ENCODE measurements at regions not wholly inside any gene's neighbourhood (a gene's known extent, or its start where the extent isn't known, plus 50 kb on each side); places are given as distances from the start of the nearest gene placed in this dataset.

DNA sequence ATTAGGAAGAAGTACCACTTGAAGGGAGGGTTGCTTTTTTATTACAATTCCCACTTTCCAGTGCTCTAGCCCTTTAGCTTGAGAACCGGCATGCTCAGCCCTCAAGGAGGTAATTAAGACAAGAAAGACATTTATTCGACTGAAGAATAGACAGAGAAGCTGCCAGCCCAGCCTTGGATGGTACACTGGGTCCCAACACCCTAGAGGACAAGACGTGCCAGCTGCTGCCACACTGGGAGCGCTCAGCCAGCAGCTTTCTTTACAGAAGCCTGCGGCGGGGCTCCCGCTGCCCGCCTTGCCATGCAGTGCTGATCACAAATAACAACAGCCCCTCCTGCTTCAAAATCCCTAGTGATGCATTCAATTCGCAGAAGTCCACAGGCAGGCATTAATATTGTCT lies 746.3 kb upstream of the RAB6C start:
- TF ChIP-seq CTCF (IDR thresholded peaks at IDR 0.05; ENCODE audit: low read depth, low read length) = no peak
- TF ChIP-seq EZH2phosphoT487 (IDR thresholded peaks at IDR 0.05; ENCODE audit: low read depth) = no peak
